HepG2 (cell line): ENCODE measurements at regions not wholly inside any gene's neighbourhood (a gene's known extent, or its start where the extent isn't known, plus 50 kb on each side); places are given as distances from the start of the nearest gene placed in this dataset.

Source experiments
- ATAC-seq: fragments of 200-7000 bp; cut with Tn5 transposase; 3 replicates; pipeline ENCODE4 v1.9.1; 2020; ENCODE audit warnings: mild to moderate bottlenecking, moderate library complexity
- BruUV-seq: library from RNA; stranded (reverse); fragments of 400-500 nt; replicated peaks from 2 replicates; lab custom pipeline; 2021; lab: Mats Ljungman, UMichigan
- CTCF ChIA-PET: fragments of 300-600 bp; formaldehyde crosslinking; extraction: SDS; loops from one replicate; lab custom pipeline; 2021; ENCODE audit warnings: low total read pairs, inconsistent platforms, low intra/inter-chr PET ratio; lab: Yijun Ruan, JAX
- POLR2A ChIA-PET: fragments of 350-600 bp; sonication (Branson Sonifier 250); formaldehyde crosslinking; loops from one replicate; lab custom pipeline; 2020; ENCODE audit warnings: antibody characterized with exemption, inconsistent platforms; lab: Yijun Ruan, JAX
- DNase-seq: peaks from one replicate; pipeline ENCODE4 v3.0.0-alpha.2; 2015; ENCODE audit warnings: low spot score
- FAIRE-seq: peaks from 3 replicates; lab custom pipeline; 2011; peaks lifted over from hg19 to GRCh38; lab: Jason Lieb, UNC
- H2AFZ ChIP-seq: one replicate; pipeline ENCODE4 v1.6.1; 2011; ENCODE audit warnings: low read length, inconsistent platforms
- H3K27ac ChIP-seq: fragments of 300-600 bp; 3 replicates; pipeline ENCODE4 v1.8.0; 2011; ENCODE audit warnings: mixed run types, mild to moderate bottlenecking, mixed read lengths, low read length, inconsistent platforms; ENCODE audit not compliant: insufficient read depth; ENCODE audit errors: extremely low read length
- H3K27me3 ChIP-seq, 2 experiments: fragments of 200-600 bp in 1 of 2; 2 replicates in 1 of 2; 3 replicates in 1 of 2; pipeline versions ENCODE4 v1.6.0 to v1.8.0; 2011; ENCODE audit warnings: low read length in 2 of 2, mild to moderate bottlenecking in 2 of 2, moderate library complexity in 2 of 2, inconsistent platforms in 1 of 2; ENCODE audit not compliant: insufficient read depth in 2 of 2, control insufficient read depth in 1 of 2
- H3K36me3 ChIP-seq, 2 experiments: fragments of 200-600 bp in 1 of 2; replicated peaks in 1 of 2; 2 replicates in 1 of 2; 3 replicates in 1 of 2; pipeline versions ENCODE4 v1.5.1 to v1.8.0; 2011; ENCODE audit warnings: low read length in 2 of 2, inconsistent platforms in 1 of 2; ENCODE audit not compliant: insufficient read depth in 2 of 2, control insufficient read depth in 1 of 2
- H3K4me1 ChIP-seq: 2 replicates; pipeline ENCODE4 v1.5.1; 2012; ENCODE audit warnings: low read length, inconsistent platforms; ENCODE audit not compliant: insufficient read depth
- H3K4me2 ChIP-seq: 2 replicates; pipeline ENCODE4 v1.6.0; 2011; ENCODE audit warnings: low read depth, low read length, inconsistent platforms
- H3K4me3 ChIP-seq, 3 experiments: fragments of 200-600 bp in 1 of 3; sonication (generic), shearing (Covaris generic) in 1 of 3; replicated peaks in 1 of 3; 2 replicates each; pipeline ENCODE4 v1.5.1; 2011 to 2016; ENCODE audit warnings: low read length in 3 of 3, inconsistent platforms in 2 of 3, low read depth in 2 of 3, mild to moderate bottlenecking in 2 of 3, control low read depth in 1 of 3, mixed read lengths in 1 of 3; ENCODE audit not compliant: insufficient read depth in 1 of 3
- H3K79me2 ChIP-seq: one replicate; pipeline ENCODE4 v1.6.1; 2011; ENCODE audit warnings: low read length, inconsistent platforms; ENCODE audit not compliant: insufficient read depth
- H3K9ac ChIP-seq: 2 replicates; pipeline ENCODE4 v1.6.0; 2011; ENCODE audit warnings: mild to moderate bottlenecking, low read depth, low read length, inconsistent platforms; ENCODE audit not compliant: insufficient read depth
- H3K9me3 ChIP-seq: 2 replicates; pipeline ENCODE4 v1.5.1; 2012; ENCODE audit warnings: mild to moderate bottlenecking, low read length
- H4K20me1 ChIP-seq: 2 replicates; pipeline ENCODE4 v1.6.0; 2011; ENCODE audit warnings: inconsistent platforms, mild to moderate bottlenecking, low read length, moderate library complexity; ENCODE audit not compliant: insufficient read depth
- CENPT ChIP-seq: sonication (generic); formaldehyde crosslinking; IDR thresholded peaks from 2 replicates; pipeline ENCODE4 v1.8.0; 2022; ENCODE audit warnings: low read depth, mild to moderate bottlenecking, moderate library complexity, missing genetic modification reagents
- ELF3 ChIP-seq: IDR thresholded peaks from 2 replicates; pipeline ENCODE4 v1.6.1; 2016; ENCODE audit warnings: missing genetic modification reagents, missing compliant biosample characterization
- MEF2D ChIP-seq: sonication (generic); formaldehyde crosslinking; IDR thresholded peaks from 2 replicates; pipeline ENCODE4 v1.5.1; 2020; ENCODE audit warnings: mild to moderate bottlenecking, missing genetic modification reagents
- RBFOX2 ChIP-seq: fragments of 200-400 bp; formaldehyde crosslinking; IDR thresholded peaks from 2 replicates; pipeline ENCODE4 v1.6.1; 2017; ENCODE audit warnings: low read depth, mild to moderate bottlenecking, low read length
- RXRB ChIP-seq: IDR thresholded peaks from 2 replicates; pipeline ENCODE4 v1.6.1; 2016; ENCODE audit warnings: borderline replicate concordance, missing genetic modification reagents, missing compliant biosample characterization
- XBP1 ChIP-seq: sonication (generic); formaldehyde crosslinking; IDR thresholded peaks from 2 replicates; pipeline ENCODE4 v1.5.0; 2020; ENCODE audit warnings: missing genetic modification reagents
- YY1 ChIP-seq: IDR thresholded peaks from 2 replicates; pipeline ENCODE4 v1.6.1; 2011; ENCODE audit warnings: low read length, low read depth, moderate library complexity, mild to moderate bottlenecking; ENCODE audit not compliant: insufficient read depth, insufficient replicate concordance
- ZBTB40 ChIP-seq, 2 experiments: fragments of 450-650 bp in 1 of 2; sonication (generic) in 1 of 2; formaldehyde crosslinking in 1 of 2; IDR thresholded peaks; 2 replicates each; pipeline versions ENCODE4 v1.6.1 to v1.8.0; 2016 to 2022; ENCODE audit warnings: antibody characterized with exemption in 1 of 2, mild to moderate bottlenecking in 1 of 2, missing genetic modification reagents in 1 of 2
- ZBTB8A ChIP-seq: sonication (generic); formaldehyde crosslinking; IDR thresholded peaks from 2 replicates; pipeline ENCODE4 v1.4.0; 2020; ENCODE audit warnings: mild to moderate bottlenecking, low read depth, missing genetic modification reagents, borderline replicate concordance
- ZEB1 ChIP-seq: IDR thresholded peaks from 2 replicates; pipeline ENCODE4 v1.6.1; 2012; ENCODE audit warnings: mild to moderate bottlenecking, low read depth, inconsistent platforms; ENCODE audit not compliant: insufficient replicate concordance
- ZFP1 ChIP-seq: IDR thresholded peaks from 2 replicates; pipeline ENCODE4 v1.6.1; 2016
- ZKSCAN8 ChIP-seq: IDR thresholded peaks from 2 replicates; pipeline ENCODE4 v1.6.1; 2016; ENCODE audit warnings: borderline replicate concordance, missing genetic modification reagents, missing compliant biosample characterization
- ZNF224 ChIP-seq: sonication (generic); formaldehyde crosslinking; IDR thresholded peaks from 2 replicates; pipeline ENCODE4 v1.5.0; 2020; ENCODE audit warnings: mild to moderate bottlenecking, missing genetic modification reagents
- ZNF350 ChIP-seq: sonication (generic); formaldehyde crosslinking; IDR thresholded peaks from 2 replicates; pipeline ENCODE4 v1.4.0; 2020; ENCODE audit warnings: mild to moderate bottlenecking, low read depth, missing genetic modification reagents, borderline replicate concordance
- ZNF513 ChIP-seq: sonication (generic); formaldehyde crosslinking; conservative IDR thresholded peaks from 2 replicates; pipeline ENCODE4 v1.5.0; 2020; ENCODE audit warnings: missing genetic modification reagents
- ZNF773 ChIP-seq: sonication (generic); formaldehyde crosslinking; IDR thresholded peaks from 2 replicates; pipeline ENCODE4 v1.4.0; 2020; ENCODE audit warnings: missing genetic modification reagents, borderline replicate concordance
- ZNF841 ChIP-seq: sonication (generic); formaldehyde crosslinking; IDR thresholded peaks from 2 replicates; pipeline ENCODE4 v1.8.1; 2023; ENCODE audit warnings: missing genetic modification reagents, borderline replicate concordance
- WGBS: methylation state at CpG from one replicate; pipeline ENCODE4 v1.1.6; 2017; ENCODE audit warnings: low lambda C conversion rate; 5-methylcytosine and 5-hydroxymethylcytosine counted together
- in situ Hi-C: cut with HindIII; loops from 2 replicates; pipeline ENCODE4 v1.10.0; 2017; ENCODE audit warnings: low pct_unique_long_range_greater_than_20kb; ENCODE audit not compliant: extremely low pct_ligation_motif_present
- intact Hi-C: fragments of 100-400 bp; cut with micrococcal nuclease; formaldehyde crosslinking; loops from one replicate; pipeline ENCODE4 v1.10.0; 2022; ENCODE audit not compliant: unreplicated experiment

- Histone ChIP-seq H3K9ac (no peak overlapping the region), H3K4me1 (no peaks in the 10 kb centered on the region), H3K79me2 (no peaks in the 10 kb centered on the region), H2AFZ (no peak overlapping the region), H3K27ac (no peak overlapping the region), H3K27me3 (no peaks in the 10 kb centered on the region), H3K36me3 (no peaks in the 10 kb centered on the region), H3K4me2 (no peak overlapping the region), H3K9me3 (no peaks in the 10 kb centered on the region), H3K4me3 (no peak overlapping the region), H4K20me1 (no peaks in the 10 kb centered on the region)
- intact Hi-C loops, result no loop called here
- in situ Hi-C loops, result no loop called here
- 45% methylated on average over 1 of the region's 1 CpG for WGBS
- POLR2A ChIA-PET, result no interaction called here
- BruUV-seq, result no TSS peak
- CTCF ChIA-PET, result no interaction called here
- no peak for DNase-seq
- no peak for ATAC-seq
- FAIRE-seq, result no peak
- TF ChIP-seq ZNF350 (CRISPR knock-in tag) (no peak), XBP1 (CRISPR knock-in tag) (no peak), RXRB (CRISPR knock-in tag) (no peak), ZFP1 (CRISPR knock-in tag) (no peak), RBFOX2 (no peak), ZNF224 (no peak), CENPT (CRISPR knock-in tag) (no peak), ZEB1 (no peak), ZNF841 (CRISPR knock-in tag) (no peak), ZKSCAN8 (CRISPR knock-in tag) (no peak), ZNF773 (CRISPR knock-in tag) (no peak), ELF3 (CRISPR knock-in tag) (no peak), ZBTB8A (CRISPR knock-in tag) (no peak), MEF2D (CRISPR knock-in tag) (no peak), YY1 (no peak), ZNF513 (CRISPR knock-in tag) (no peak), ZBTB40 (IDR thresholded peaks at IDR 0.05) (no peak), ZBTB40 (CRISPR knock-in tag; IDR thresholded peaks at IDR 0.05) (no peak)
These were observed 569.8 kb downstream of the FGF9 start for GRCh38 chr13:22240716-22241115.
